Fibroblast of lung (primary cell): ENCODE measurements at regions not wholly inside any gene's neighbourhood (a gene's known extent, or its start where the extent isn't known, plus 50 kb on each side); places are given as distances from the start of the nearest gene placed in this dataset.

Experiments
- DNase-seq, 2 donors: peaks; one replicate each; pipeline versions ENCODE4 v3.0.0 to v3.0.0-alpha.2; 2010; ENCODE audit warnings: low read depth in 2 of 2
- H2AFZ ChIP-seq: 2 replicates; pipeline ENCODE4 v1.5.1; 2012; ENCODE audit warnings: low read length, control low read depth, inconsistent platforms
- H3K27ac ChIP-seq: 2 replicates; pipeline ENCODE4 v1.5.1; 2011; ENCODE audit warnings: low read length, control low read depth; ENCODE audit not compliant: insufficient read depth
- H3K27me3 ChIP-seq: 2 replicates; pipeline ENCODE4 v1.5.1; 2011; ENCODE audit warnings: mild to moderate bottlenecking, low read length; ENCODE audit not compliant: control insufficient read depth, insufficient read depth
- H3K36me3 ChIP-seq: 2 replicates; pipeline ENCODE4 v1.5.1; 2011; ENCODE audit warnings: low read length; ENCODE audit not compliant: control insufficient read depth, insufficient read depth
- H3K4me1 ChIP-seq: 2 replicates; pipeline ENCODE4 v1.5.1; 2011; ENCODE audit warnings: low read length; ENCODE audit not compliant: control insufficient read depth, insufficient read depth; ENCODE audit errors: extremely low read depth
- H3K4me2 ChIP-seq: 2 replicates; pipeline ENCODE4 v1.5.1; 2011; ENCODE audit warnings: low read length, control low read depth; ENCODE audit not compliant: insufficient read depth; ENCODE audit errors: extremely low read depth
- H3K4me3 ChIP-seq, 4 experiments: fragments of 200-600 bp in 1 of 4; sonication (generic) in 1 of 4; replicated peaks in 1 of 4; 2 replicates each; pipeline ENCODE4 v1.5.1; 2011 to 2016; ENCODE audit warnings: low read length in 4 of 4, low read depth in 3 of 4, mild to moderate bottlenecking in 3 of 4, control low read depth in 2 of 4, inconsistent platforms in 1 of 4, mixed read lengths in 1 of 4; ENCODE audit not compliant: insufficient read depth in 1 of 4; ENCODE audit errors: control extremely low read depth in 1 of 4
- H3K79me2 ChIP-seq: 2 replicates; pipeline ENCODE4 v1.5.1; 2012; ENCODE audit warnings: mild to moderate bottlenecking, low read length, inconsistent platforms; ENCODE audit not compliant: control insufficient read depth, insufficient read depth
- H3K9ac ChIP-seq: 2 replicates; pipeline ENCODE4 v1.5.1; 2011; ENCODE audit warnings: mild to moderate bottlenecking, low read length, control low read depth; ENCODE audit not compliant: insufficient read depth
- H3K9me3 ChIP-seq: 2 replicates; pipeline ENCODE4 v1.5.1; 2012; ENCODE audit warnings: low read depth, low read length; ENCODE audit not compliant: control insufficient read depth, insufficient read depth
- H4K20me1 ChIP-seq: 2 replicates; pipeline ENCODE4 v1.5.1; 2011; ENCODE audit warnings: low read length; ENCODE audit not compliant: control insufficient read depth, insufficient read depth; ENCODE audit errors: extremely low read depth
- CTCF ChIP-seq, 2 donors: IDR thresholded peaks in 1 of 2; conservative IDR thresholded peaks in 1 of 2; 1 replicate in 1 of 2; 2 replicates in 1 of 2; pipeline ENCODE4 v1.5.1; 2011 to 2012; ENCODE audit warnings: low read length in 2 of 2, control low read depth in 1 of 2, inconsistent platforms in 1 of 2, low read depth in 1 of 2, mild to moderate bottlenecking in 1 of 2
- EZH2 ChIP-seq: IDR thresholded peaks from 2 replicates; pipeline ENCODE4 v1.5.1; 2012; ENCODE audit warnings: low read length, control low read depth, mild to moderate bottlenecking; ENCODE audit errors: missing control alignments

- no peak overlapping the region for H2AFZ ChIP-seq
- DNase-seq, result peak; percentile 11 to 38
- TF ChIP-seq CTCF (conservative IDR thresholded peaks at IDR 0.05 in 1 of 2, IDR thresholded peaks at IDR 0.05 in 1 of 2; ENCODE audit: low read depth in 1 of 2, low read length in 2 of 2) (peak; percentile 25 to 41), EZH2 (no peak)
Observed at GRCh38 chr2:212863185-212863588, 288.2 kb downstream of the IKZF2 start.

DNA sequence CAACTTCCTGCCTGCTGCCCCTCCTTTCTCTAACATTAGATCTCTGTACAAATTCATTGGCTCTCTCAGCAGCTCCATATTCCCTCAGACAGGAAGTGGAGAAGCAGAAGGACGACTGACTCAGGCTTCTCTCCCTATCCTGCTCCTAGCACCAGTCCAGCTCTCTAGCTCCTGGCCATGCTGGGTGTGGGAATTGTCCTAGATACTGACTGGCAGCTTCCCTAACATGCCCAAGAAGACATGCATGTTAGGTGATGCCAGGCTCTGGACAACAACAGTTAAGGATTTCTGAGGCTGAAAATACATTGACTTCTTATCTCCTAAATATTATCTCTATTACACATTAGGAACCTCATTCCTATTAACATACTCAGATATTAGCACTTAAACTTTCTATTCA lies 292.9 kb downstream of the IKZF2 start:
- Histone ChIP-seq H3K79me2 (no peaks in the 10 kb centered on the region), H3K27me3 (no peaks in the 10 kb centered on the region), H3K27ac (no peak overlapping the region), H3K36me3 (no peaks in the 10 kb centered on the region), H3K4me3 (no peak overlapping the region), H3K4me2 (no peak overlapping the region), H3K4me1 (no peaks in the 10 kb centered on the region), H3K9ac (no peak overlapping the region), H3K9me3 (no peaks in the 10 kb centered on the region), H2AFZ (peak overlapping the region; percentile 21), H4K20me1 (no peaks in the 10 kb centered on the region)
- TF ChIP-seq CTCF (conservative IDR thresholded peaks at IDR 0.05 in 1 of 2, IDR thresholded peaks at IDR 0.05 in 1 of 2; ENCODE audit: low read depth in 1 of 2, low read length in 2 of 2), result no peak
- TF ChIP-seq EZH2, result no peak
- DNase-seq, result peak in 1 of 2 donors; percentile 8

More at GRCh38 chr2:212863185-212863588, 288.2 kb downstream of the IKZF2 start:
- Histone ChIP-seq H4K20me1 (no peaks in the 10 kb centered on the region), H3K79me2 (no peaks in the 10 kb centered on the region), H3K36me3 (no peaks in the 10 kb centered on the region), H3K4me1 (no peaks in the 10 kb centered on the region), H3K4me3 (no peak overlapping the region), H3K9me3 (no peaks in the 10 kb centered on the region), H3K27me3 (no peaks in the 10 kb centered on the region), H3K9ac (no peak overlapping the region), H3K27ac (no peak overlapping the region), H3K4me2 (no peak overlapping the region)

DNA sequence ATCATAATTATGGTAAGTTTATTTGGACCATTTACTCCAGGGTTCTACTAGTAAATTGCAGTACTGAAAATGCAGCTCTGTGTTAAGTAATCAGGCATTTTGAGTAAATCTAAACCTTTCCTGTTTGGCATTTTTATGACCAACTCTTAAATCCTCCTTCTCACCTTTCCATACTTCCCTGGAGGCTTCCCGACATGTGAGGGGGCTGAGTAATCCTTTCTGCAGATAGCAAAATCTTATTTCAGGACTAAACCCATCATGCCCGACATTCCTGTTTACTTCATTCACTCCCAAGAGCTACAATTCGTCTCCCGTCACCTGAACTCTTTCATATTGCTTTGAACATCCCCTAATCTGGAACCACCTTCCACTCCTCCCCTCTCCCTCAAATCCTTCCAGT lies 296.6 kb downstream of the IKZF2 start:
- no peak overlapping the region for H3K4me2 ChIP-seq
- TF ChIP-seq CTCF (conservative IDR thresholded peaks at IDR 0.05 in 1 of 2, IDR thresholded peaks at IDR 0.05 in 1 of 2; ENCODE audit: low read depth in 1 of 2, low read length in 2 of 2), result no peak
- TF ChIP-seq EZH2, result no peak
- H3K4me3 ChIP-seq, result no peak overlapping the region
- H3K79me2 ChIP-seq, result no peaks in the 10 kb centered on the region
- H4K20me1 ChIP-seq, result no peaks in the 10 kb centered on the region
- H2AFZ ChIP-seq, result no peak overlapping the region
- no peak overlapping the region for H3K27ac ChIP-seq
- no peaks in the 10 kb centered on the region for H3K4me1 ChIP-seq
- no peak overlapping the region for H3K9ac ChIP-seq
- DNase-seq, result no peak
- H3K36me3 ChIP-seq, result no peaks in the 10 kb centered on the region
- H3K9me3 ChIP-seq, result no peaks in the 10 kb centered on the region
- H3K27me3 ChIP-seq, result no peaks in the 10 kb centered on the region
